Neural cell (in vitro differentiated cells): ENCODE measurements at regions not wholly inside any gene's neighbourhood (a gene's known extent, or its start where the extent isn't known, plus 50 kb on each side); places are given as distances from the start of the nearest gene placed in this dataset.

Experiments
- H2AFZ ChIP-seq: fragments of 200-600, 300-800 bp; sonication (generic), shearing (Covaris generic); 2 replicates; pipeline ENCODE4 v1.6.0; 2014; ENCODE audit warnings: low read depth, mild to moderate bottlenecking, antibody characterized with exemption, low read length, moderate library complexity
- H3F3A ChIP-seq: fragments of 200-600 bp; shearing (Covaris generic); 2 replicates; pipeline ENCODE4 v1.6.1; 2016; ENCODE audit warnings: mild to moderate bottlenecking, moderate library complexity, mixed read lengths, antibody characterized with exemption, low read length; ENCODE audit not compliant: insufficient read depth, poor library complexity, severe bottlenecking
- H3K27ac ChIP-seq: fragments of 200-600, 300-800 bp; sonication (generic), shearing (Covaris generic); 2 replicates; pipeline ENCODE4 v1.5.1; 2014; ENCODE audit warnings: mild to moderate bottlenecking, low read length, moderate library complexity
- H3K27me3 ChIP-seq: fragments of 300-800, 200-600 bp; sonication (generic), shearing (Covaris generic); 2 replicates; pipeline ENCODE4 v1.6.0; 2014; ENCODE audit warnings: mild to moderate bottlenecking, low read depth, low read length, moderate library complexity; ENCODE audit not compliant: insufficient read depth
- H3K36me3 ChIP-seq: fragments of 300-800, 200-600 bp; sonication (generic), shearing (Covaris generic); 2 replicates; pipeline ENCODE4 v1.5.1; 2014; ENCODE audit warnings: mild to moderate bottlenecking, antibody characterized with exemption, low read length, moderate library complexity; ENCODE audit not compliant: insufficient read depth
- H3K4me2 ChIP-seq: fragments of 300-800, 200-600 bp; sonication (generic), shearing (Covaris generic); 2 replicates; pipeline ENCODE4 v1.6.0; 2014; ENCODE audit warnings: mild to moderate bottlenecking, low read length
- H3K4me3 ChIP-seq: fragments of 300-800, 200-600 bp; sonication (generic), shearing (Covaris generic); 2 replicates; pipeline ENCODE4 v1.5.1; 2014; ENCODE audit warnings: mild to moderate bottlenecking, low read length, moderate library complexity
- H3K79me2 ChIP-seq: fragments of 200-600 bp; shearing (Covaris generic); replicated peaks from 2 replicates; pipeline ENCODE4 v1.6.0; 2014; ENCODE audit warnings: mild to moderate bottlenecking, low read length, moderate library complexity; ENCODE audit not compliant: insufficient read depth
- H3K9ac ChIP-seq: fragments of 300-800, 200-600 bp; sonication (generic), shearing (Covaris generic); 2 replicates; pipeline ENCODE4 v1.6.1; 2016; ENCODE audit warnings: mild to moderate bottlenecking, low read length, mixed read lengths
- H3K9me2 ChIP-seq: fragments of 200-600 bp; shearing (Covaris generic); 2 replicates; pipeline ENCODE4 v1.6.1; 2016; ENCODE audit warnings: mild to moderate bottlenecking, low read length, mixed read lengths; ENCODE audit not compliant: insufficient read depth
- H3K9me3 ChIP-seq: fragments of 200-600, 300-800 bp; sonication (generic), shearing (Covaris generic); 2 replicates; pipeline ENCODE4 v1.6.1; 2016; ENCODE audit warnings: mild to moderate bottlenecking, mixed run types, low read length, moderate library complexity, mixed read lengths
- H4K20me1 ChIP-seq: fragments of 200-600 bp; shearing (Covaris generic); 2 replicates; pipeline ENCODE4 v1.6.1; 2016; ENCODE audit warnings: mild to moderate bottlenecking, mixed run types; ENCODE audit not compliant: insufficient read depth
- EP300 ChIP-seq: fragments of 450-650 bp; conservative IDR thresholded peaks from 2 replicates; pipeline ENCODE4 v1.6.1; 2014; ENCODE audit warnings: antibody characterized with exemption, mild to moderate bottlenecking, moderate library complexity; ENCODE audit not compliant: poor library complexity, severe bottlenecking
- EZH2 ChIP-seq: fragments of 200-600, 300-800 bp; shearing (Covaris generic), sonication (generic); IDR thresholded peaks from 2 replicates; pipeline ENCODE4 v1.6.1; 2014; ENCODE audit warnings: antibody characterized with exemption, low read length, borderline replicate concordance, mild to moderate bottlenecking; ENCODE audit not compliant: insufficient read depth, poor library complexity, severe bottlenecking
- MXI1 ChIP-seq: fragments of 450-650 bp; conservative IDR thresholded peaks from 2 replicates; pipeline ENCODE4 v1.6.1; 2014; ENCODE audit warnings: antibody characterized with exemption, mild to moderate bottlenecking; ENCODE audit not compliant: poor library complexity, severe bottlenecking
- POLR2AphosphoS5 ChIP-seq: IDR thresholded peaks from 2 replicates; pipeline ENCODE4 v1.6.1; 2012
- RAD21 ChIP-seq: fragments of 450-650 bp; conservative IDR thresholded peaks from 2 replicates; pipeline ENCODE4 v1.6.1; 2014; ENCODE audit warnings: antibody characterized with exemption, mild to moderate bottlenecking, moderate library complexity
- REST ChIP-seq: IDR thresholded peaks from 2 replicates; pipeline ENCODE4 v1.6.1; 2012; ENCODE audit warnings: borderline replicate concordance
- SMC3 ChIP-seq: fragments of 450-650 bp; conservative IDR thresholded peaks from 2 replicates; pipeline ENCODE4 v1.6.1; 2014; ENCODE audit warnings: antibody characterized with exemption, mild to moderate bottlenecking, moderate library complexity; ENCODE audit not compliant: poor library complexity
- TAF1 ChIP-seq: IDR thresholded peaks from 2 replicates; pipeline ENCODE4 v1.6.1; 2012; ENCODE audit warnings: low read depth
- TF ChIP-seq, protein P1 (sequence below): fragments of 450-650 bp; IDR thresholded peaks from 2 replicates; pipeline ENCODE4 v1.5.1; 2014; ENCODE audit warnings: antibody characterized with exemption, mild to moderate bottlenecking, moderate library complexity; ENCODE audit not compliant: poor library complexity, severe bottlenecking

- H4K20me1 ChIP-seq, result no peaks in the 10 kb centered on the region
- H3K4me3 ChIP-seq, result no peak overlapping the region
- TF ChIP-seq EP300, result no peak
- TF ChIP-seq REST, result no peak
- no peak for TF ChIP-seq MXI1
- no peak for TF ChIP-seq POLR2AphosphoS5
- no peak for TF ChIP-seq TAF1
- TF ChIP-seq RAD21, result no peak
- TF ChIP-seq EZH2, result no peak
- TF ChIP-seq, protein P1, sequence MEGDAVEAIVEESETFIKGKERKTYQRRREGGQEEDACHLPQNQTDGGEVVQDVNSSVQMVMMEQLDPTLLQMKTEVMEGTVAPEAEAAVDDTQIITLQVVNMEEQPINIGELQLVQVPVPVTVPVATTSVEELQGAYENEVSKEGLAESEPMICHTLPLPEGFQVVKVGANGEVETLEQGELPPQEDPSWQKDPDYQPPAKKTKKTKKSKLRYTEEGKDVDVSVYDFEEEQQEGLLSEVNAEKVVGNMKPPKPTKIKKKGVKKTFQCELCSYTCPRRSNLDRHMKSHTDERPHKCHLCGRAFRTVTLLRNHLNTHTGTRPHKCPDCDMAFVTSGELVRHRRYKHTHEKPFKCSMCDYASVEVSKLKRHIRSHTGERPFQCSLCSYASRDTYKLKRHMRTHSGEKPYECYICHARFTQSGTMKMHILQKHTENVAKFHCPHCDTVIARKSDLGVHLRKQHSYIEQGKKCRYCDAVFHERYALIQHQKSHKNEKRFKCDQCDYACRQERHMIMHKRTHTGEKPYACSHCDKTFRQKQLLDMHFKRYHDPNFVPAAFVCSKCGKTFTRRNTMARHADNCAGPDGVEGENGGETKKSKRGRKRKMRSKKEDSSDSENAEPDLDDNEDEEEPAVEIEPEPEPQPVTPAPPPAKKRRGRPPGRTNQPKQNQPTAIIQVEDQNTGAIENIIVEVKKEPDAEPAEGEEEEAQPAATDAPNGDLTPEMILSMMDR, result no peak
- no peak for TF ChIP-seq SMC3
- no peak overlapping the region for H3K9ac ChIP-seq
- no peaks in the 10 kb centered on the region for H3K79me2 ChIP-seq
- no peaks in the 10 kb centered on the region for H3K9me2 ChIP-seq
- no peaks in the 10 kb centered on the region for H3F3A ChIP-seq
- no peaks in the 10 kb centered on the region for H3K9me3 ChIP-seq
- no peak overlapping the region for H2AFZ ChIP-seq
- H3K27ac ChIP-seq, result no peak overlapping the region
- H3K36me3 ChIP-seq, result no peaks in the 10 kb centered on the region
- no peaks in the 10 kb centered on the region for H3K27me3 ChIP-seq
- H3K4me2 ChIP-seq, result no peak overlapping the region
Measured at GRCh38 chr10:4083509-4084003, 298.5 kb upstream of the KLF6 start.

GRCh38 chr10:4082861-4083260 is 297.9 kb upstream of the KLF6 start:
- H2AFZ ChIP-seq, result no peak overlapping the region
- no peak overlapping the region for H3K27ac ChIP-seq
- H3K36me3 ChIP-seq, result no peaks in the 10 kb centered on the region
- TF ChIP-seq EP300 (no peak), TAF1 (no peak), POLR2AphosphoS5 (no peak), EZH2 (no peak), RAD21 (no peak)
- H3K27me3 ChIP-seq, result no peaks in the 10 kb centered on the region
- H3K9me2 ChIP-seq, result no peaks in the 10 kb centered on the region
- no peaks in the 10 kb centered on the region for H3K79me2 ChIP-seq
- H3F3A ChIP-seq, result no peaks in the 10 kb centered on the region
- H3K9ac ChIP-seq, result no peak overlapping the region
- no peak overlapping the region for H3K4me2 ChIP-seq
- no peaks in the 10 kb centered on the region for H3K9me3 ChIP-seq
- no peak overlapping the region for H3K4me3 ChIP-seq
- no peaks in the 10 kb centered on the region for H4K20me1 ChIP-seq
